WTC11 (cell line): ENCODE measurements at regions not wholly inside any gene's neighbourhood (a gene's known extent, or its start where the extent isn't known, plus 50 kb on each side); places are given as distances from the start of the nearest gene placed in this dataset.

Source experiments
- ATAC-seq: fragments of 200-7000 bp; cut with Tn5 transposase; 2 replicates; pipeline ENCODE4 v1.10.0; 2021; ENCODE audit warnings: mild to moderate bottlenecking, moderate library complexity
- CTCF ChIA-PET: fragments of 300-600 bp; sonication (Branson Sonifier 250); formaldehyde crosslinking; loops from one replicate; lab custom pipeline; 2021; ENCODE audit warnings: antibody characterized with exemption; lab: Charles Lee
- POLR2A ChIA-PET: fragments of 350-600 bp; sonication (Branson Sonifier 250); formaldehyde crosslinking; loops from one replicate; lab custom pipeline; 2021; ENCODE audit warnings: antibody characterized with exemption; lab: Charles Lee
- DNase-seq: peaks from one replicate; pipeline ENCODE4 v3.0.0; 2021; ENCODE audit warnings: low spot score
- H3K27ac Mint-ChIP-seq: 2 replicates; pipeline ENCODE4 v1.8.0; 2021; ENCODE audit warnings: mixed read lengths
- H3K27me3 Mint-ChIP-seq: 2 replicates; pipeline ENCODE4 v1.8.0; 2021; ENCODE audit warnings: low read depth, mild to moderate bottlenecking, moderate library complexity, mixed read lengths
- H3K36me3 Mint-ChIP-seq: 2 replicates; pipeline ENCODE4 v1.8.0; 2021; ENCODE audit warnings: mixed read lengths
- H3K4me1 Mint-ChIP-seq: 2 replicates; pipeline ENCODE4 v1.8.0; 2022; ENCODE audit warnings: mixed read lengths
- H3K4me3 Mint-ChIP-seq: 2 replicates; pipeline ENCODE4 v1.8.0; 2021; ENCODE audit warnings: mild to moderate bottlenecking, moderate library complexity, mixed read lengths
- H3K9me3 Mint-ChIP-seq: 2 replicates; pipeline ENCODE4 v1.8.0; 2021; ENCODE audit warnings: mixed read lengths
- AFF4 ChIP-seq: sonication (generic); formaldehyde crosslinking; IDR thresholded peaks from 2 replicates; pipeline ENCODE4 v1.8.1; 2023; ENCODE audit warnings: mild to moderate bottlenecking, missing genetic modification reagents, borderline replicate concordance
- CBFB ChIP-seq: sonication (generic); formaldehyde crosslinking; IDR thresholded peaks from 2 replicates; pipeline ENCODE4 v1.8.1; 2022; ENCODE audit warnings: mild to moderate bottlenecking, low read depth, missing genetic modification reagents
- CREM ChIP-seq: sonication (generic); formaldehyde crosslinking; IDR thresholded peaks from 2 replicates; pipeline ENCODE4 v1.8.1; 2022; ENCODE audit warnings: mild to moderate bottlenecking, missing genetic modification reagents, moderate library complexity
- ETV6 ChIP-seq: sonication (generic); formaldehyde crosslinking; IDR thresholded peaks from 2 replicates; pipeline ENCODE4 v1.8.1; 2022; ENCODE audit warnings: mild to moderate bottlenecking, missing genetic modification reagents
- FOXJ3 ChIP-seq: sonication (generic); formaldehyde crosslinking; IDR thresholded peaks from 2 replicates; pipeline ENCODE4 v1.9.0; 2021; ENCODE audit warnings: missing genetic modification reagents, mild to moderate bottlenecking, borderline replicate concordance
- FOXK1 ChIP-seq: sonication (generic); formaldehyde crosslinking; IDR thresholded peaks from 2 replicates; pipeline ENCODE4 v1.8.0; 2022; ENCODE audit warnings: mild to moderate bottlenecking, moderate library complexity, missing genetic modification reagents
- GABPB1 ChIP-seq: sonication (generic); formaldehyde crosslinking; IDR thresholded peaks from 2 replicates; pipeline ENCODE4 v1.8.1; 2023; ENCODE audit warnings: mild to moderate bottlenecking, missing genetic modification reagents
- GRHL2 ChIP-seq: fragments of 250-450 bp; sonication (Bioruptor Pico); IDR thresholded peaks from 2 replicates; pipeline ENCODE4 v1.8.0; 2022; ENCODE audit warnings: mild to moderate bottlenecking, moderate library complexity; ENCODE audit not compliant: insufficient replicate concordance, severe bottlenecking
- JUN ChIP-seq: sonication (generic); formaldehyde crosslinking; IDR thresholded peaks from 2 replicates; pipeline ENCODE4 v1.8.0; 2023; ENCODE audit warnings: mild to moderate bottlenecking, missing genetic modification reagents
- KAT7 ChIP-seq: sonication (generic); formaldehyde crosslinking; IDR thresholded peaks from 2 replicates; pipeline ENCODE4 v1.8.1; 2023; ENCODE audit warnings: missing genetic modification reagents, mild to moderate bottlenecking, borderline replicate concordance
- MLX ChIP-seq: sonication (generic); formaldehyde crosslinking; IDR thresholded peaks from 2 replicates; pipeline ENCODE4 v1.8.1; 2023; ENCODE audit warnings: mild to moderate bottlenecking, missing genetic modification reagents, moderate library complexity
- MXD4 ChIP-seq: fragments of 250-450 bp; sonication (Bioruptor Pico); IDR thresholded peaks from 2 replicates; pipeline ENCODE4 v1.8.0; 2021; ENCODE audit warnings: mild to moderate bottlenecking, moderate library complexity, borderline replicate concordance
- NFE2L1 ChIP-seq: sonication (generic); formaldehyde crosslinking; IDR thresholded peaks from 2 replicates; pipeline ENCODE4 v1.8.1; 2023; ENCODE audit warnings: missing genetic modification reagents
- NR2C2 ChIP-seq: sonication (generic); formaldehyde crosslinking; IDR thresholded peaks from 2 replicates; pipeline ENCODE4 v1.8.0; 2022; ENCODE audit warnings: mild to moderate bottlenecking, missing genetic modification reagents
- PREB ChIP-seq: sonication (generic); formaldehyde crosslinking; IDR thresholded peaks from 2 replicates; pipeline ENCODE4 v1.8.1; 2022; ENCODE audit warnings: mild to moderate bottlenecking, missing genetic modification reagents, moderate library complexity, borderline replicate concordance
- PRRX2 ChIP-seq: fragments of 250-450 bp; sonication (Bioruptor Pico); IDR thresholded peaks from 2 replicates; pipeline ENCODE4 v1.8.0; 2021; ENCODE audit warnings: mild to moderate bottlenecking
- TCF7 ChIP-seq: sonication (generic); formaldehyde crosslinking; IDR thresholded peaks from 2 replicates; pipeline ENCODE4 v1.8.0; 2022; ENCODE audit warnings: mild to moderate bottlenecking, low read depth, missing genetic modification reagents, moderate library complexity
- USF2 ChIP-seq: sonication (generic); formaldehyde crosslinking; IDR thresholded peaks from 2 replicates; pipeline ENCODE4 v1.8.1; 2023; ENCODE audit warnings: mild to moderate bottlenecking, missing genetic modification reagents, moderate library complexity
- ZNF263 ChIP-seq: sonication (generic); formaldehyde crosslinking; IDR thresholded peaks from 2 replicates; pipeline ENCODE4 v1.8.1; 2022; ENCODE audit warnings: low read depth, mild to moderate bottlenecking, moderate library complexity, missing genetic modification reagents
- ZNF512 ChIP-seq: sonication (generic); formaldehyde crosslinking; IDR thresholded peaks from 2 replicates; pipeline ENCODE4 v1.8.1; 2022; ENCODE audit warnings: missing genetic modification reagents, borderline replicate concordance
- ZNF671 ChIP-seq: fragments of 250-450 bp; sonication (Bioruptor Pico); IDR thresholded peaks from 2 replicates; pipeline ENCODE4 v1.8.0; 2021; ENCODE audit warnings: mild to moderate bottlenecking

- no peak for ATAC-seq
- Mint-ChIP-seq H3K4me3 (no peak overlapping the region), H3K9me3 (no peaks in the 10 kb centered on the region; the same call in 1 of the 2 replicates), H3K4me1 (peaks cover 23% of the 10 kb centered on the region), H3K27me3 (peaks cover 15% of the 10 kb centered on the region), H3K36me3 (no peaks in the 10 kb centered on the region), H3K27ac (no peak overlapping the region)
- no peak for DNase-seq
- ChIA-PET POLR2A (no interaction called here), CTCF (interaction anchor here (2.0 kb wide), 1 partner anchor 12 kb away, joined by 10 read pairs; no protein-coding TSS in a partner anchor)
- TF ChIP-seq MXD4 (CRISPR knock-in tag) (no peak), AFF4 (CRISPR knock-in tag) (no peak), KAT7 (CRISPR knock-in tag) (no peak), ZNF671 (CRISPR knock-in tag) (no peak), CREM (no peak), GABPB1 (CRISPR knock-in tag) (no peak), NFE2L1 (CRISPR knock-in tag) (no peak), FOXJ3 (no peak), CBFB (CRISPR knock-in tag) (no peak), TCF7 (CRISPR knock-in tag) (no peak), MLX (CRISPR knock-in tag) (no peak), ZNF263 (CRISPR knock-in tag) (no peak), ZNF512 (CRISPR knock-in tag) (no peak), NR2C2 (no peak), ETV6 (no peak), FOXK1 (CRISPR knock-in tag) (no peak), GRHL2 (CRISPR knock-in tag) (no peak), PREB (CRISPR knock-in tag) (no peak), JUN (no peak)
Measured at GRCh38 chr3:44125882-44126281, 115.8 kb upstream of the TOPAZ1 start.

- peaks cover 11% of the 10 kb centered on the region for H3K27me3 Mint-ChIP-seq
- peak; percentile 88 for ATAC-seq
- no peaks in the 10 kb centered on the region for H3K36me3 Mint-ChIP-seq
- TF ChIP-seq PRRX2: no peak
- 0 out of 2 replicates have a peak, but pooled peaks have one; percentile 32 for TF ChIP-seq USF2 (CRISPR knock-in tag)
- DNase-seq: peak; percentile 19
- ChIA-PET CTCF (interaction anchor here (1.1 to 1.8 kb wide), 3 partner anchors 14 to 70 kb away, joined by 4 to 9 read pairs (median 4); no protein-coding TSS in a partner anchor), POLR2A (no interaction called here)
- H3K27ac Mint-ChIP-seq: no peak overlapping the region
- peaks cover 15% of the 10 kb centered on the region for H3K4me1 Mint-ChIP-seq
- H3K9me3 Mint-ChIP-seq: no peaks in the 10 kb centered on the region; the same call in 1 of the 2 replicates
- H3K4me3 Mint-ChIP-seq: no peak overlapping the region
Measured at GRCh38 chr3:44128057-44128775, 113.5 kb upstream of the TOPAZ1 start.
